NAMALWA (cell line): ENCODE measurements at regions not wholly inside any gene's neighbourhood (a gene's known extent, or its start where the extent isn't known, plus 50 kb on each side); places are given as distances from the start of the nearest gene placed in this dataset.

Experiments
- DNase-seq: peaks from one replicate; pipeline ENCODE4 v3.0.0-alpha.2; 2015; ENCODE audit warnings: low spot score

- DNase-seq: no peak
Observed at GRCh38 chr18:78595453-78595852, 384.2 kb upstream of the SALL3 start.

- DNase-seq: no peak
Observed at GRCh38 chr18:78595924-78596573, 383.6 kb upstream of the SALL3 start.

DNA sequence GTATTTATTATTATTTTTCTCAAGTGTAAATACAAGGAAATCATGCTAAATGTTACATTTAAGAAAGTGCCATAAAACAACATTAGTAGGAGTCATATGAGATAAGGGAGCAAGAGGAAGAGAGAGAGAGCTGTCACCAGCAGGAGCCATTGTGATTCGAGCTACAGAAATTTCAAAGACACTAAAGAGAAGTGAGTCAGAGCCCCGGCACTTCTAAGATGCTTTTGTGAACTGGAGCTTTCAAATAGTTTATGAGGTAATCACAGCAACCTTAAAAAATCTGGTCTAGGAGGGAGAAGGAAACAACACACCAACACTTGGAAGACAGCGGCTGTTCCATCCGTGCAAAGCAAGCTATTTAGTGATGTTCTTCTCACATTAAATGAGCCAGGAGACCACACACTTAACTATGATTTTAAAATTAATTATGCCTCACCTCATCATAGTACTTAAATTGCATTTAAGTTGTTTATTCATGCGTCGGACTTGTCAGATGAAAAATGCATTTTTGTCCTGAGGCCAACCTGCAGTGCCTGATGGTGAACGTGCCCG is 382.7 kb upstream of the SALL3 start:
- DNase-seq: no peak

DNA sequence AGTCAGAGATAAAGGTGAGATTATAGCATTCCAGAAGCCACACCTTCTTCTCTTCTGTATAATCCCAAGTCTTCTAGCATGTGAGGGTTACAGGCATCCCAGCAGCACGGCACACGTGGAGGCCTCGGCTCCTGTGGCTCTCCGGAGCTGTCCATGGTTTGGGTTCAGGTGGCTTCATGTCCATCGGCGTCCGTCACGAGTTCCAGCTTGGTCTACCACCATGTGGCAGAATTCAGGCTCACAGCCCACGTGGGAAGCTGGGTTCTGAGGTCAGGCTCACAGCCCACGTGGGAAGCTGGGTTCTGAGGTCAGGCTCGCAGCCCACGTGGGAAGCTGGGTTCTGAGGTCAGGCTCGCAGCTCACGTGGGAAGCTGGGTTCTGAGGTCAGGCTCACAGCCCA is 378.3 kb upstream of the SALL3 start:
- DNase-seq: no peak

DNA sequence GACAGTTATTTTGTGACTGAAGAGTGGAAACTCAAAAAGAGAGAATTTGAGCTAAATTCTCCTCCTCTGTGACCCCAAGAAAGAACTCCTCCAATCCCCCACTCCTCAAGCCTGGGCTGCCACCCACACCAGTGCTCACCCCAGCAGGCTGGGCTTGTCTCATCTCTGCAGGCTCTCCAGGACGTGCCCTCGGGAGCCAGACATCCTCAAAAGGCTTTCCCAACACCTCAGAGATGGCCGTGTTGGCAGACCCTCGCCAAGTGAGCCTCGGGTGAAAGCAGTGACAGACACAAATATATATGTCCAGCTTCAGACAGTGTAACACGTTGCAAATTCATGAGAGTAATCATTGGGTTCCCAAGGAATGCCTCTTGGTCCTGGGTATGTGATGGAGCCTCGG is 377.7 kb upstream of the SALL3 start:
- DNase-seq: no peak

GRCh38 chr18:78602430-78602829 is 377.2 kb upstream of the SALL3 start:
- no peak for DNase-seq

DNA sequence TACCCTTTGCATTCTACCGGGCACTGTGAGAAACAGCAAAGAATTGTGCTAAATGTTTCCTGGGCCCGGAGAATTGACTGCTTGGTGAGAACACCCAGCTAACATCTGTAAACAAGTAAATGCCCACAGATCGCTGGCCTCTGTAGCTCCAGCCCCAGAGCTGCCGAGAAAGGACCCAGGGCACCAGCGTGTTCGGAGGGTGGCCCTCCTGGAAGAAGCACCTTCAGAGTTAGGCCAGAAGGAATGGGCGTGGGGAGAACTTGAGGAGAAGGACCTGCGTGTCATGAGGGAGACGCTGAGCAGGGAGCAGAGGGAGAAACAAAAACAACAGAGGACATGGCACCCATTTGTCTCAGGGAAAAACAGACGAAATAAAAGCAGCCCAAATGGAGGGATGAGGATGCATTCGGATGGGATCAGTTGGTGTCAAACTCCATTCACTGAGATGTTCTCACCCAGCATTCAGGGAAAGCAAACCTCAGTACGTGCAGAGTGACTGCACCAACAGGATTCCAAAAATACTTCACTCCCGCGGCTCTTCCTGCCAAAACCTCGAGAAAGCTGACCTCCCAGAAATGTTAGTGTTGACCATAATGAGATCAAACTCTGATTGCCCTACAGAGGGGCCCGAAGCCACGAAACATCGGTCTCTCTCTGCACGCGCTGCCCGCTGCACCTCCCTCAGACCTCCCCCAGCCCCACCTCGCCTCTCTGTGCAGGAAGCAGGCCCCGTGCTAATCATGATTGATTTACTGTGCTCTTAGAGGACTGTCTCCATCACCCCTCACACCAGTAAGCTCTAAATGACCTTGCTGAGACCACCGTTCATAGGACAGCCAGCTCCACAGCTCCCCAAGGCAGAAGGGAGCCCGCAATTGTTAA is 376.3 kb upstream of the SALL3 start:
- no peak for DNase-seq

GRCh38 chr18:78605255-78605654 is 374.4 kb upstream of the SALL3 start:
- no peak for DNase-seq

DNA sequence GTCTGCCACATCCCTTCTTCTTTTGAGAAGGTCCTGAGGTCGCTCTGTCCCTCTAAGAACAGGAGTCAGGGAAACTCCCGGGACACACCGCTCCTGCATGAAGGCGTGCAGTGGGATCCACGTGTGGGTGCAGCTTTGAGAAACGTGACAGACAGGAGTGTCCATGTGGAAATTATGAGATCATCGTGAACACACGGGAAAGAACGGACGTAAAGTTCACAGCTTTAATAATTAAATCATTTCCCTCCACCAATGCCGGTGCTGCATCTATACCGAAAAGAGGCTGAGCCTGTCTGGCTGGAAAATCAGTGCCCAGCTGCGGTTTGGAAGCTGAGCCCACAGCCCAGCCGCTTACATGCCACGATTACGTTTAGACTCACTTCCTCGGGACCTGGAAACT is 372.4 kb upstream of the SALL3 start:
- DNase-seq: no peak

- no peak for DNase-seq
Observed at GRCh38 chr18:78607784-78608183, 371.8 kb upstream of the SALL3 start.

- DNase-seq: no peak
Observed at GRCh38 chr18:78610179-78610578, 369.4 kb upstream of the SALL3 start.

DNA sequence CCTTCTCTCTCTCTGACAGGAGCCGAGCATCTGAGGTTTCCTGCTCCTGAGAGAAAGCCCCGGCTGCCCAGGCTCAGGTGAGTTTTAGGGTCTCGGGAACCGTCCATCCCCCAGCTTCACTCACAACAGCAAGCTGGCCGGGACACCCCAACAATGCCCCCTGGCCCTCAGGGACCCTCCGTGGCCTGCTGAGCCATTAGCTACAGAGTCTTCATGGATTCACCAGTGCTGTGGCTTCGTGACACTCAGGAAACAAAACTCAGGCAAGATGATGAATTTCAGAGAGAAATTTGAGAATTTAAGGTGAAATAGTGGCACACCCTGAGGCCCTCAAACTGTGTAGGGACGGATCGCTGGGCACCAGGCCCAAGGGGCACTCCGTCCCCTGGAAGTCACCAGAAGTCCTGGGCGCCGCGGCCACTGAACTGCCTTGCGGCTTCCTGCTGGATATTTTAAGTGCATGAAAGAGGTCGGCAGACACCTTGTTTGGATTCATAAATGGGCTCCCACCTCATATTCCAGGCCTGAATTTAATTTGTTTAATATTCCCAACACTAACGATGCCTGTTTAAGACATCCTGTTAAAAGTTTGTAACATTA is 368.3 kb upstream of the SALL3 start:
- no peak for DNase-seq

DNA sequence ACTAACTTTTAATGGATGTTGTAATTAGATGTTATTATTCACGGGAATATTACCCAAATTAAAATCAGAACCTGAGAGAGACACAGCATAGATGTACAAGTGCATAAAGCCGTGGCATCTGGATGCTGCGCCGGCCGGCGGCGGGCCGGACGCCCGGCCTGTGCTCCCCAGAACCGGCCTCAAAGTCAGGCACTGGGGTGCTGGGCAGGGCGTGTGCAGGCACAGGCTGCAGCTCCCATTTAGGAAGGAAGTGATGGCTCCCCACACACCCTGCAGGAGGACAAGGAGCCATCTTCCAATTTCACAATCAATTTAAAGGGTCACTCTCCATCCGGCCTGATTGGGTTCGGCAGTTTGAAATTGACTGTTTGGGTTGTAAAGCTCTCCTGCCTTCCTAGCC is 367.7 kb upstream of the SALL3 start:
- no peak for DNase-seq

DNA sequence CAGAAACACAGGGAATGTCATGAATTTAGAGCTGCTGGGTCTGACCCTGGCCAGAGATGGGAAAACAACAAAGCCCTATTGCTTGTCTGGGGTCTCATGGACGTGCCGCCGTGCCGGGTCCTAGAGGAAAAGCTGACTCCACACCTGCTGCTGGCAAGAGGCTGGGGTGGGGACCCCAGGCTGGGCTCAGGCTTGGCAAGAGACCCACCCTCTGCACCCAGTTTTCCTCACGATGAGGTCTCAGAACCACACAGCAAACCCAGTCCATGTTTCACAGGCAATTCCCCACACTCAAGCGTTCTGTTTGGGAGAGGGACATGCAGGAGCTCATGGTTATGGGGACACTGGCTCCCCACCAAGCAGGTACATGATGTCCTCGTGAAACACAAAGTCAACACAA is 367.3 kb upstream of the SALL3 start:
- no peak for DNase-seq

- DNase-seq: no peak
Observed at GRCh38 chr18:78612801-78613200, 366.8 kb upstream of the SALL3 start.

DNA sequence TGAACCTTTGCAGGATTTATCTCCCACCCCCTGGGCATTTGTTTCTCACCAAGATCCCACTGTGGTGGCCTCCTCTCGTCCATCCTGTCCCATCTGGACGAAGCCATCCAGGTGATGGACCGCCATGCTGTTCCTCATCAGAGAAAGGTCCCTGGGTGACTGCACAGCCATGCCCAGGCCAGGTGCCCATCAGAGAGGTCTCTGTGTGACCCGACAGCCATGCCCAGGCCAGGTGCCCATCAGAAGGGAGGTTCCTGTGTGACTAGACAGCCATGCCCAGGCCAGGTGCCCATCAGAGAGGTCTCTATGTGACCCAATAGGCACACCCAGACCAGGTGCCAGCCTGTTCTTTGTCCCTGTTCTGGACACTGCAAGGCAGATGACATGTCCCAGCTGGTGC is 360.9 kb upstream of the SALL3 start:
- DNase-seq: no peak

GRCh38 chr18:78619854-78620253 is 359.8 kb upstream of the SALL3 start:
- no peak for DNase-seq

GRCh38 chr18:78620326-78620725 is 359.3 kb upstream of the SALL3 start:
- no peak for DNase-seq

GRCh38 chr18:78621141-78621755 is 358.4 kb upstream of the SALL3 start:
- no peak for DNase-seq

- DNase-seq: no peak
Observed at GRCh38 chr18:78622251-78622906, 357.2 kb upstream of the SALL3 start.

DNA sequence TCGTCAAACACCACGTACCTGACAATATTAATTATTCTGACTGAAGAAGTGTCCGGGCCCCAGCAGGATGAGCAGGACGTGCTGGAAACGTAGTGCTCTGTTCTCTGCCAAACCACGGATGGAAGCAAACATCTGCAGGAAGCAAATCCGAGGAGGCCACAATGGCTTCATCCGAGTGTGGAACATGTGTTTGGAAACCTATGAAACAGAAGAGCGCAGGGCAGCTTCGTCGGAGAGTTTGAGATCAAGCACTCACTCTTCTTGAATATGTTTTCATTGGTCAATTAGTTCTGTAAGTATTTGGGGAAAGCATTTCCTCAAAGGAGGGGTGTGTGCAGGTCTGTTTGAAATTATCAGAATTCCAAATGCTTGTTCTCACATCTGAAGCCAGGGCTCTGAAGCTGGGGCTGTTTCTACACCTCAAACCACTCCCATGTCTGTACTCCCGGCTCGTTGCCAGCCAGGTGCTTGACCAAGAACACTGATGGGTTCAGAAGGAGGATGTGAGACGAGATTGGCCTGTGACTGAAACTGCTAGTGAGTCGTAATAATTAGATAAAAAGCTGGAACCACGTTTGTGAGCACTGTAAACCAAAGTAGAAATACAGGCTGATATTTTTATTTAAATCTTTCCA is 356.6 kb upstream of the SALL3 start:
- no peak for DNase-seq
